HG03558 (cell line): ENCODE measurements at regions not wholly inside any gene's neighbourhood (a gene's known extent, or its start where the extent isn't known, plus 50 kb on each side); places are given as distances from the start of the nearest gene placed in this dataset.

Experiments used
- ATAC-seq: cut with Tn5 transposase; IDR thresholded peaks from one replicate; pipeline ENCODE4 v1.9.1; 2021; ENCODE audit warnings: moderate number of reproducible peaks; ENCODE audit not compliant: unreplicated experiment; ENCODE audit errors: extremely low read depth

DNA sequence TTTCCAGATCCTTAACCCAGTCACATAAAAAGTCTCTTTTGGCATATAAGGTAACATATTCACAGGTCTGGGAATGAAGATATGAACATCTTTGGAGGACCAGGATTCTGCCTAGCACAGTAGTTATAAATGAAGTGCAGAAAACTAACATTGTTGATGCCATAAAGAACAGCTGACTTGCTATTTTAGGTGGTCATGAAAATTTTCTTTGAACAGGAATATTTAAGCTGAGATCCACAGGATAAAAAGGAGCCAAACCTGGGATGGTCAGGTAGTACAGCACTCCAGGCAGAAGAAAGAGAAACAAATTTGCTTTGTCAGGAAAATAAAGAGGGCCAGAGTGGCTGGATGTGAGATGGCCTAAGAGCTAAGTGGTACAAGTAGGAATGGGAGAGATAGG lies 80.0 kb downstream of the CENPW start:
- ATAC-seq = no peak

GRCh38 chr6:126422912-126423311 lies 83.0 kb downstream of the CENPW start:
- no peak for ATAC-seq

GRCh38 chr6:126427713-126428112 lies 87.8 kb downstream of the CENPW start:
- no peak for ATAC-seq

DNA sequence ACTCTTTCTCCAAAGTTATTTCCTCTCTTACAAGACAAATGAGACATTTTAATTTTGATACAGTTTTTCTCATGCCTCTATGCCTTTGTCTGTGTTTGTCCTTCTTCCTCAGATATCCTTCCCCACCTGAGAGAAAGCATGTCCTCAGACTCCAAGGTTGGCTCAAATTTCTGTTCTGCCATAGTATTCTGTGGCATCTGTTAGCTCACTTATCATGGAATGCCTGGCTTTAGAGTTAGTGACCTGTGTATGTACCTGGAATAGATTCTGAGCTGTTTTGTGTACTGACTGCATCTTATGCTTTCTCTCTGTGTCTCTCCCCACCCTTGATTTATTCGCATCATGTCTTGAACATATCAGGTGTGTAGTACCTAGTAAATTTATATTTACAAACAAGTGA lies 90.0 kb downstream of the CENPW start:
- no peak for ATAC-seq

GRCh38 chr6:126432564-126432963 lies 92.6 kb downstream of the CENPW start:
- ATAC-seq = no peak

GRCh38 chr6:126433927-126434326 lies 94.0 kb downstream of the CENPW start:
- ATAC-seq = no peak

DNA sequence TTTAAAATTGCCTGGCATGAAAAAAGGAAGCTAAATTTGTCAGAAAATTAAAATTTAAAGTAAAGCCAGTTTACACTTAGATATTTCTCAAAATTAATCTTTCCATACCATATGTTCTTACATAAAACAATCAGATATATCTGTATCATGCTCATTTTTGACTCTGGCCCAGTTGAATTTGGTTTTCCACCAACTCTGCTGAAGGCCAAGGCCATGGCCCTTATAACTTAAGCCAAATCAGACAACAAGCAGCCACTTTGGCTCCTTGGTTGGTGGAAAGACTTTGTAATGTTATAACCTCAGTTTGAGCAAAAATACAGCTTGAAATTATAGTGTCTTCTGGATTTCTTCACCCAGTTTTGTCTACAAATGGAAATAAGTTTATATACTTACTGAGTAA lies 97.3 kb downstream of the CENPW start:
- ATAC-seq = no peak

DNA sequence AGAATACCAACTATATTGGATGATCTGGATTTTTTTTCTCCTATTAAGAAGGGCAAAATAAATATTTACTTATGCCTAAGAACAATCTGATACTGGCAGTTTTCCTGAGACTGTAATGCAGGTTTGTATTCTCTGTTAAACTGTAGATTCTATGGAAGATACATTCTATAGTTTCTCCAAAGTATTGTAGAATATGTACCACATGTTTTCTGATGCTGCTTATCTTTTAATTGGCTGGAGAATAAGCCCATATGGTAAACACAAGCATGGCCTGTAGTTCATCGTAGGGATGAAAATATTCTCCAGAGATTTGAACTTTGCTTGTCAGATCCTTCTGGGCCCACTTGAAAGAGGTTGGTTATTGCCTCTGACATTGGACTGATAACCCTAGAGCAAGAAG lies 99.1 kb downstream of the CENPW start:
- ATAC-seq = no peak

- ATAC-seq = no peak
Measured at GRCh38 chr6:126440923-126441322, 101.0 kb downstream of the CENPW start.

GRCh38 chr6:126444659-126445273 lies 104.9 kb downstream of the CENPW start:
- no peak for ATAC-seq

DNA sequence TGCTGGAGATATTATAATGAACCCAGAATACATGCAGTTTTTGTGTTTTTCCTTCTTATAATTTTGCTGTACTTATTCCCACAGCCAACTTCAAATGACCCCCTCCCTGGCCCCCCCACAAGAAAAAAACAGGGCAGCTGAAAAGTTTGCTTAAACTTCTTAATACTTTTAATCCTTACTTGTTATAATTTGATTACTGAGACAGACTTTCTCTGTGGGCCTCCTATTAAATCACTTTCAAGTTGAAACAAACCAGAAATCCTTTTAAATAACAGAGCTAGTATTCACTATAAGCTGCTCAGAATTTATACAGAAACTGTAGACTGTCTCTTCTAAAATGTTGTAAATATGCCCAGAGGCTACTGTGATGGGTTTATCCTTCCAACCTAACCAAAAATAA lies 106.3 kb downstream of the CENPW start:
- ATAC-seq = no peak

DNA sequence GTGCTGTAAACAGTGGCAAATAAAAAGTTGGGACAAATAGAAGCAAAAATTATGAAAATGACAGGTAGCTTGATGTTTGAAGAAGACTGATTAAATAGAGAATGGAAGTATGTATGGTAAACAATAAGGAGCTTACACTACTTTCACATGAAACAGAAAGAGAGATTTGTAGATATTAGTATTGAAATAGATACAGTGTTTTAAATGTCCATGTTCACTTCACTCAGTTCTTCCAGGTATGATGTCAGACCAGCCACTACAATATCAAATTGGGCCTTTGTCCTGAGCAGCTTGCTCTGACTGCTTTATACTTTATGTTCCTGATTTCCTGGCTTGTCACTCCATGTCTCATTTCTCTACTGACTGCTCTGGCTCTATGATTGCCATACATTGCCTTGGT lies 107.5 kb downstream of the CENPW start:
- no peak for ATAC-seq

GRCh38 chr6:126461045-126461444 lies 121.1 kb downstream of the CENPW start:
- no peak for ATAC-seq

GRCh38 chr6:126464245-126464644 lies 124.3 kb downstream of the CENPW start:
- no peak for ATAC-seq

DNA sequence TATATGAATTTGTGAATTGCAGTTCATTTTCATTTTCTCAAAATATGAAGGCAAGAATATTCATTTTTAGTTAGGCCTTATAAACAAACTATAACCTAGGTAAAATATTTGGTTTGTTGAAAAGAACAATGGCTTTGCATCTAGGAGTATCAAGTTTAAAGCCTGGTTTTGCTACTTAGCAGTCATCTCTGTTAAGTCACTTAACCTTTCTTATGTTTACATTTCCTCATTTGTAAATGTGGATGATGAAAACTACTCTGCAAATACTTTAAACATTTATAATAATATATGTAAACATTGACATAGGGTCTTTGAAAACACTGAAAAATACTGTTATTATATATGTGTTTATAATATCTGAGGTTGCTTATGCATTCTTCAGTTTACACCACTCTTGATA lies 135.5 kb downstream of the CENPW start:
- no peak for ATAC-seq

GRCh38 chr6:126477678-126478077 lies 137.8 kb downstream of the CENPW start:
- ATAC-seq = no peak

GRCh38 chr6:126480268-126480667 lies 140.4 kb downstream of the CENPW start:
- ATAC-seq = no peak

DNA sequence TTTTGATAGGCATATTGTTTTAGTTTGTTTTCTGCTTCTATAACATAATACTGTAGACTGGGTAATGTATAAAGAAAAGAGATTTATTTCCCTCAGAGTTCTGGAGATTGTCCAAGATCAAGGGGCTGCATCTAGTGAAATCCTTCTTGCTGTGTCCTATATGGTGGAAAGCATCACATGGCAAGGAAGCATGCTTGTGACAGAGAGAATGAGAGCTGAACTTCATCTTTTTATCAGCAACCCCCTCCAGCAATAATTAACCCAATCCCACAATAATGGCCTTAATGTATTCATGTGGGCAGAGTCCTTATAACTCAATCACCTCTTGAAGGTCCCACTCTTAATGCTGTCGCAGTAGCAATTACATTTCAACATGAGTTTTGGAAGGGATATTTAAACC lies 141.4 kb downstream of the CENPW start:
- no peak for ATAC-seq

DNA sequence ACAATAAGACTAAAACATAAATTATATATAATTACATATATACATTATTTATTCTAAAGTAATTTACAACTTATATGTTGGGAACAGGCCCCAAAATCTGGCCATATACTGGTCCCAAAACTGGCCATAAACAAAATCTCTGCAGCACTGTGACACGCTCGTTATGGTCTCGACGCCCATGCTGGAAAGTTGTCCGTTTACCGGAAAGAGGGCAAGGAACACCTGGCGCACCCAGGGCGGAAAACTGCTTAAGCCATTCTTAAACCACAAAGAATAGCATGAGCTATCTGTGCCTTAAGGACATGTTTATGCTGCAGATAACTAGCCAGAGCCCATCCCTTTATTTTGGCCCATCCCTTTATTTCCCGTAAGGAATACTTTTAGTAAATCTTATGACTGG lies 164.9 kb downstream of the CENPW start:
- ATAC-seq = no peak

GRCh38 chr6:126513198-126513597 lies 173.3 kb downstream of the CENPW start:
- no peak for ATAC-seq

DNA sequence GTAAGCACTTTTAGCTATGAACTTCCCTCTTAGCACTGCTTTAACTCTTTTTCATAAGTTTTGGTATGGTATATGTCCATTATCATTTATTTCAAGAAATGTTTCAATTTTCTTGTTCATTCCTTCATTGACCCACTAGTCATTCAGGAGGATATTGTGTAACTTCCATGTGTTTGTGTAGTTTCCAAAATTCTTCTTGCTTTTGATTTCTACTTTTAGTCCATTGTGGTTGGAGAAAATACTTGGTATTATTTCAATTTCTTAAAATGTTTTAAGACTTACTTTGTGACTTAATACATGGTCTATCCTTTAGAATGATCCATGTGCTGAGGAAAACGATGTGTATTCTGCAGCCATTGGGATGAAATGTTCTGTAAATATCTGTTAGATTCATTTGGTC lies 176.5 kb downstream of the CENPW start:
- ATAC-seq = no peak

GRCh38 chr6:126524811-126525326 lies 185.0 kb downstream of the CENPW start:
- no peak for ATAC-seq

GRCh38 chr6:126526547-126526946 lies 186.6 kb downstream of the CENPW start:
- ATAC-seq = no peak
